HCT116 (cell line): ENCODE measurements at regions not wholly inside any gene's neighbourhood (a gene's known extent, or its start where the extent isn't known, plus 50 kb on each side); places are given as distances from the start of the nearest gene placed in this dataset.

ENCODE experiments used
- ATAC-seq: fragments of 200-7000 bp; cut with Tn5 transposase; 2 replicates; pipeline ENCODE4 v1.9.1; 2020; ENCODE audit warnings: mild to moderate bottlenecking, moderate library complexity
- BruUV-seq: library from RNA; stranded (reverse); fragments of 400-500 nt; replicated peaks from 2 replicates; lab custom pipeline; 2021; lab: Mats Ljungman, UMichigan
- CTCF ChIA-PET: fragments of 300-600 bp; sonication (Branson Sonifier 250); formaldehyde crosslinking; loops from one replicate; lab custom pipeline; 2021; ENCODE audit warnings: antibody characterized with exemption; lab: Charles Lee
- POLR2A ChIA-PET: fragments of 300-600, 350-600 bp; sonication (Branson Sonifier 250); formaldehyde crosslinking; loops from one replicate; lab custom pipeline; 2021; ENCODE audit warnings: antibody characterized with exemption; lab: Charles Lee
- RAD21 ChIA-PET, 2 experiments: fragments of 300-600 bp; sonication (Branson Sonifier 250); formaldehyde crosslinking; loops; one replicate each; lab custom pipeline; 2023; ENCODE audit warnings: low total read pairs in 2 of 2; ENCODE audit not compliant: uncharacterized antibody in 2 of 2, unreplicated experiment in 2 of 2, low non-redundant PET in 1 of 2; lab: Charles Lee
- DNase-seq: peaks from one replicate; pipeline ENCODE4 v3.0.0-alpha.2; 2010; ENCODE audit warnings: low read depth, low spot score
- H2AFZ ChIP-seq: fragments of 200-600 bp; shearing (Covaris generic), sonication (generic); 2 replicates; pipeline ENCODE4 v1.6.1; 2017; ENCODE audit warnings: low read depth, mixed run types, mixed read lengths, antibody characterized with exemption, low read length; ENCODE audit not compliant: poor library complexity, severe bottlenecking
- H3K27ac ChIP-seq: 2 replicates; pipeline ENCODE4 v1.5.1; 2012; ENCODE audit warnings: low read depth, low read length
- H3K27me3 ChIP-seq: fragments of 200-600 bp; sonication (generic); 2 replicates; pipeline ENCODE4 v1.6.1; 2016; ENCODE audit warnings: mixed run types, low read length, mixed read lengths; ENCODE audit not compliant: insufficient read depth
- H3K36me3 ChIP-seq, 2 experiments: fragments of 200-500 bp in 1 of 2; fragments of 200-600 bp in 1 of 2; sonication (Bioruptor generic) in 1 of 2; sonication (generic) in 1 of 2; 2 replicates each; pipeline versions ENCODE4 v1.5.1 to v1.6.1; 2014 to 2016; ENCODE audit warnings: low read length in 2 of 2, inconsistent platforms in 1 of 2, mixed read lengths in 1 of 2, mixed run types in 1 of 2; ENCODE audit not compliant: insufficient read depth in 2 of 2, control insufficient read depth in 1 of 2
- H3K4me1 ChIP-seq, 2 experiments: fragments of 200-600 bp in 1 of 2; sonication (generic) in 1 of 2; 2 replicates each; pipeline versions ENCODE4 v1.5.1 to v1.6.1; 2012 to 2017; ENCODE audit warnings: low read length in 2 of 2, inconsistent platforms in 1 of 2, mild to moderate bottlenecking in 1 of 2, mixed read lengths in 1 of 2, mixed run types in 1 of 2, moderate library complexity in 1 of 2; ENCODE audit not compliant: insufficient read depth in 2 of 2, control insufficient read depth in 1 of 2
- H3K4me2 ChIP-seq: fragments of 200-600 bp; sonication (generic); 2 replicates; pipeline ENCODE4 v1.6.1; 2017; ENCODE audit warnings: mixed run types, low read length, mixed read lengths
- H3K4me3 ChIP-seq, 2 experiments: fragments of 200-600 bp in 1 of 2; sonication (generic) in 1 of 2; replicated peaks in 1 of 2; 2 replicates each; pipeline ENCODE4 v1.5.1; 2011 to 2016; ENCODE audit warnings: low read length in 2 of 2, control low read depth in 1 of 2, low read depth in 1 of 2, mild to moderate bottlenecking in 1 of 2, mixed read lengths in 1 of 2, mixed run types in 1 of 2
- H3K79me2 ChIP-seq: fragments of 200-600 bp; sonication (generic); 2 replicates; pipeline ENCODE4 v1.6.1; 2017; ENCODE audit warnings: mild to moderate bottlenecking, mixed run types, low read length, moderate library complexity, mixed read lengths; ENCODE audit not compliant: insufficient read depth
- H3K9ac ChIP-seq: fragments of 200-600 bp; sonication (generic); 2 replicates; pipeline ENCODE4 v1.6.1; 2016; ENCODE audit warnings: low read length, mixed read lengths
- H3K9me2 ChIP-seq: fragments of 200-600 bp; sonication (generic), shearing (Covaris generic); 2 replicates; pipeline ENCODE4 v1.6.1; 2017; ENCODE audit warnings: mixed run types, mild to moderate bottlenecking, moderate library complexity; ENCODE audit not compliant: insufficient read depth
- H3K9me3 ChIP-seq, 2 experiments: fragments of 200-500 bp in 1 of 2; fragments of 200-600 bp in 1 of 2; sonication (Bioruptor generic) in 1 of 2; sonication (generic) in 1 of 2; 2 replicates each; pipeline ENCODE4 v1.6.1; 2014 to 2017; ENCODE audit warnings: low read length in 2 of 2, mixed read lengths in 2 of 2, inconsistent platforms in 1 of 2, low read depth in 1 of 2, mild to moderate bottlenecking in 1 of 2, mixed run types in 1 of 2, moderate library complexity in 1 of 2; ENCODE audit not compliant: control insufficient read depth in 1 of 2, insufficient read depth in 1 of 2
- H4K20me1 ChIP-seq: fragments of 200-600 bp; sonication (generic), shearing (Covaris generic); 2 replicates; pipeline ENCODE4 v1.6.1; 2017; ENCODE audit warnings: mixed run types, mild to moderate bottlenecking, moderate library complexity; ENCODE audit not compliant: insufficient read depth
- CBX3 ChIP-seq: IDR thresholded peaks from 2 replicates; pipeline ENCODE4 v1.6.1; 2012; ENCODE audit warnings: low read depth
- CEBPB ChIP-seq: IDR thresholded peaks from 2 replicates; pipeline ENCODE4 v1.6.1; 2012; ENCODE audit warnings: low read depth
- EZH2 ChIP-seq: fragments of 200-600 bp; sonication (generic); IDR thresholded peaks from 2 replicates; pipeline ENCODE4 v1.6.1; 2017; ENCODE audit warnings: antibody characterized with exemption, mixed run types
- FOSL1 ChIP-seq: IDR thresholded peaks from 2 replicates; pipeline ENCODE4 v1.6.1; 2012; ENCODE audit warnings: low read depth
- JUND ChIP-seq: IDR thresholded peaks from 2 replicates; pipeline ENCODE4 v1.6.1; 2012
- POLR2AphosphoS5 ChIP-seq: IDR thresholded peaks from 2 replicates; pipeline ENCODE4 v1.6.1; 2011; ENCODE audit warnings: mild to moderate bottlenecking, low read depth, low read length, moderate library complexity
- RAD21 ChIP-seq: IDR thresholded peaks from 2 replicates; pipeline ENCODE4 v1.6.1; 2012; ENCODE audit warnings: low read depth, mild to moderate bottlenecking
- SP1 ChIP-seq: IDR thresholded peaks from 2 replicates; pipeline ENCODE4 v1.6.1; 2012; ENCODE audit warnings: low read depth
- SRF ChIP-seq: IDR thresholded peaks from 2 replicates; pipeline ENCODE4 v1.6.1; 2012; ENCODE audit warnings: low read depth
- TCF7L2 ChIP-seq: IDR thresholded peaks from 2 replicates; pipeline ENCODE4 v1.7.0; 2011; ENCODE audit warnings: borderline replicate concordance, inconsistent platforms; ENCODE audit not compliant: insufficient read depth, insufficient read length; ENCODE audit errors: extremely low read depth
- YY1 ChIP-seq: IDR thresholded peaks from 2 replicates; pipeline ENCODE4 v1.6.1; 2011; ENCODE audit warnings: low read length, low read depth, moderate library complexity, mild to moderate bottlenecking; ENCODE audit not compliant: insufficient replicate concordance; ENCODE audit errors: extremely low read depth
- ZFX ChIP-seq: fragments of 450-650 bp; IDR thresholded peaks from 2 replicates; pipeline ENCODE4 v1.6.1; 2017
- intact Hi-C: fragments of 100-400 bp; cut with micrococcal nuclease; formaldehyde crosslinking; loops from 2 replicates; pipeline ENCODE4 v1.10.0; 2022
- TF ChIP-seq, protein P1 (sequence below): IDR thresholded peaks from 2 replicates; pipeline ENCODE4 v1.6.1; 2011; ENCODE audit warnings: mild to moderate bottlenecking, low read length, moderate library complexity; ENCODE audit not compliant: insufficient replicate concordance; ENCODE audit errors: extremely low read depth
- TF ChIP-seq, protein P2 (sequence below): IDR thresholded peaks from 2 replicates; pipeline ENCODE4 v1.6.1; 2012
- TF ChIP-seq, protein P3 (sequence below): IDR thresholded peaks from 2 replicates; pipeline ENCODE4 v1.6.1; 2012; ENCODE audit warnings: low read depth
- TF ChIP-seq, protein P4 (sequence below): IDR thresholded peaks from 2 replicates; pipeline ENCODE4 v1.6.1; 2012

DNA sequence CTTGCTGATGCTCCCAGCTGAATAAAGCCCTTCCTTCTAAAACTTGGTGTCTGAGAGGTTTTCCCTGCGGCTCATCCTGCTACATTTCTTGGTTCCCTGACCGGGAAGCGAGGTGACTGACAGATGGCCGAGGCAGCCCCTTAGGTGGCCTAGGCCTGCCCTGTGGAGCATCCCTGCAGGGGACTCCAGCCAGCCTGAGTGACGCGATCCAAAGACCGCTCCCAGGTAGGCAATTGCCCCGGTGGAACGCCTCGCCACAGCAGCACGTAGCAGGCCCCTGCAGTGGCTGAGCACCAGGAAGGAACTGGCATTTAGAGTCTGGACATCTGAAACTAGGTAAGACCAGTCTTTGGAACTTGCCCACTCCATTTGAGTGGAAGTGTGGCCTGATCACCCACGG lies 139.6 kb downstream of the RELL1 start:
- Histone ChIP-seq H3K27ac (no peak overlapping the region), H3K4me2 (no peak overlapping the region), H4K20me1 (no peaks in the 10 kb centered on the region), H2AFZ (no peak overlapping the region), H3K4me1 (no peaks in the 10 kb centered on the region), H3K9me2 (no peaks in the 10 kb centered on the region)
- DNase-seq (no peak), ATAC-seq (no peak)
- ChIA-PET CTCF (no interaction called here), POLR2A (no interaction called here)
- intact Hi-C loops, result no loop called here
- BruUV-seq, result no TSS peak
- TF ChIP-seq SRF, result no peak
- TF ChIP-seq, all 23 proteins: peak for 0
- H3K9me3 ChIP-seq, result no peaks in the 10 kb centered on the region
- no peaks in the 10 kb centered on the region for H3K79me2 ChIP-seq
- RAD21 ChIA-PET, result no interaction called here
- no peak overlapping the region for H3K9ac ChIP-seq
- H3K27me3 ChIP-seq, result no peaks in the 10 kb centered on the region
- no peak overlapping the region for H3K4me3 ChIP-seq
- H3K36me3 ChIP-seq, result no peaks in the 10 kb centered on the region

DNA sequence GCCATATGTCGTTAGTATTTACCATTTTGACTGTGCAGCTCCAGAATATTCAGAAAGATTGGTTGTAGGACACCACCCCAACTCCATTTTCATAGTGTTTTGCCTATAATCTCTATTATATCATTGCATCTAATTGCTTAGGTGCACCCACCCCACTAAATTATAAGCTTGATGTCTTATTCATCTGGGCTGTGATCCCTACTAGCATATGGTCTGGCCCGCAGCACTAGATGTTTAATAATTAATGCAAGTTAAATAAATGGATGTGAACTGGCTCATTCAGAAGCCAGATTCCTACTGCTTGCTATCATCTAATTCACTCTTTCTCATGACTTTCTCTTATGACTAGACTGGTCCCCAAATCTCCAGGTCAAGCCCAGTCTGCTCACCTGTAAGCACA lies 143.5 kb downstream of the RELL1 start:
- CTCF ChIA-PET, result no interaction called here
- Histone ChIP-seq H3K9me2 (no peaks in the 10 kb centered on the region), H3K27ac (no peak overlapping the region), H3K4me3 (no peak overlapping the region), H3K36me3 (no peaks in the 10 kb centered on the region)
- POLR2A ChIA-PET, result no interaction called here
- TF ChIP-seq, protein P1, sequence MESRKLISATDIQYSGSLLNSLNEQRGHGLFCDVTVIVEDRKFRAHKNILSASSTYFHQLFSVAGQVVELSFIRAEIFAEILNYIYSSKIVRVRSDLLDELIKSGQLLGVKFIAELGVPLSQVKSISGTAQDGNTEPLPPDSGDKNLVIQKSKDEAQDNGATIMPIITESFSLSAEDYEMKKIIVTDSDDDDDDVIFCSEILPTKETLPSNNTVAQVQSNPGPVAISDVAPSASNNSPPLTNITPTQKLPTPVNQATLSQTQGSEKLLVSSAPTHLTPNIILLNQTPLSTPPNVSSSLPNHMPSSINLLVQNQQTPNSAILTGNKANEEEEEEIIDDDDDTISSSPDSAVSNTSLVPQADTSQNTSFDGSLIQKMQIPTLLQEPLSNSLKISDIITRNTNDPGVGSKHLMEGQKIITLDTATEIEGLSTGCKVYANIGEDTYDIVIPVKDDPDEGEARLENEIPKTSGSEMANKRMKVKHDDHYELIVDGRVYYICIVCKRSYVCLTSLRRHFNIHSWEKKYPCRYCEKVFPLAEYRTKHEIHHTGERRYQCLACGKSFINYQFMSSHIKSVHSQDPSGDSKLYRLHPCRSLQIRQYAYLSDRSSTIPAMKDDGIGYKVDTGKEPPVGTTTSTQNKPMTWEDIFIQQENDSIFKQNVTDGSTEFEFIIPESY, result no peak
- TF ChIP-seq SRF (no peak), RAD21 (no peak), POLR2AphosphoS5 (no peak), ZFX (no peak), TCF7L2 (no peak), FOSL1 (no peak), CBX3 (no peak), CEBPB (no peak), JUND (no peak), EZH2 (no peak), SP1 (no peak), YY1 (no peak)
- TF ChIP-seq, protein P2, sequence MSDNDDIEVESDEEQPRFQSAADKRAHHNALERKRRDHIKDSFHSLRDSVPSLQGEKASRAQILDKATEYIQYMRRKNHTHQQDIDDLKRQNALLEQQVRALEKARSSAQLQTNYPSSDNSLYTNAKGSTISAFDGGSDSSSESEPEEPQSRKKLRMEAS, result no peak
- TF ChIP-seq, protein P3, sequence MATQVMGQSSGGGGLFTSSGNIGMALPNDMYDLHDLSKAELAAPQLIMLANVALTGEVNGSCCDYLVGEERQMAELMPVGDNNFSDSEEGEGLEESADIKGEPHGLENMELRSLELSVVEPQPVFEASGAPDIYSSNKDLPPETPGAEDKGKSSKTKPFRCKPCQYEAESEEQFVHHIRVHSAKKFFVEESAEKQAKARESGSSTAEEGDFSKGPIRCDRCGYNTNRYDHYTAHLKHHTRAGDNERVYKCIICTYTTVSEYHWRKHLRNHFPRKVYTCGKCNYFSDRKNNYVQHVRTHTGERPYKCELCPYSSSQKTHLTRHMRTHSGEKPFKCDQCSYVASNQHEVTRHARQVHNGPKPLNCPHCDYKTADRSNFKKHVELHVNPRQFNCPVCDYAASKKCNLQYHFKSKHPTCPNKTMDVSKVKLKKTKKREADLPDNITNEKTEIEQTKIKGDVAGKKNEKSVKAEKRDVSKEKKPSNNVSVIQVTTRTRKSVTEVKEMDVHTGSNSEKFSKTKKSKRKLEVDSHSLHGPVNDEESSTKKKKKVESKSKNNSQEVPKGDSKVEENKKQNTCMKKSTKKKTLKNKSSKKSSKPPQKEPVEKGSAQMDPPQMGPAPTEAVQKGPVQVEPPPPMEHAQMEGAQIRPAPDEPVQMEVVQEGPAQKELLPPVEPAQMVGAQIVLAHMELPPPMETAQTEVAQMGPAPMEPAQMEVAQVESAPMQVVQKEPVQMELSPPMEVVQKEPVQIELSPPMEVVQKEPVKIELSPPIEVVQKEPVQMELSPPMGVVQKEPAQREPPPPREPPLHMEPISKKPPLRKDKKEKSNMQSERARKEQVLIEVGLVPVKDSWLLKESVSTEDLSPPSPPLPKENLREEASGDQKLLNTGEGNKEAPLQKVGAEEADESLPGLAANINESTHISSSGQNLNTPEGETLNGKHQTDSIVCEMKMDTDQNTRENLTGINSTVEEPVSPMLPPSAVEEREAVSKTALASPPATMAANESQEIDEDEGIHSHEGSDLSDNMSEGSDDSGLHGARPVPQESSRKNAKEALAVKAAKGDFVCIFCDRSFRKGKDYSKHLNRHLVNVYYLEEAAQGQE, result no peak
- TF ChIP-seq, protein P4, sequence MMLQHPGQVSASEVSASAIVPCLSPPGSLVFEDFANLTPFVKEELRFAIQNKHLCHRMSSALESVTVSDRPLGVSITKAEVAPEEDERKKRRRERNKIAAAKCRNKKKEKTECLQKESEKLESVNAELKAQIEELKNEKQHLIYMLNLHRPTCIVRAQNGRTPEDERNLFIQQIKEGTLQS, result no peak
- TF ChIP-seq, all 23 proteins: peak for 0
- ATAC-seq, result no peak
- no TSS peak for BruUV-seq
- H3K27me3 ChIP-seq, result no peaks in the 10 kb centered on the region
- H4K20me1 ChIP-seq, result no peaks in the 10 kb centered on the region
- H3K9me3 ChIP-seq, result no peaks in the 10 kb centered on the region
- H3K4me2 ChIP-seq, result no peak overlapping the region
- H3K9ac ChIP-seq, result no peak overlapping the region
- RAD21 ChIA-PET, result no interaction called here
- no peak overlapping the region for H2AFZ ChIP-seq
- H3K4me1 ChIP-seq, result no peaks in the 10 kb centered on the region
- H3K79me2 ChIP-seq, result no peaks in the 10 kb centered on the region
- intact Hi-C loops, result no loop called here
- DNase-seq, result no peak
